ENCODE measurements at regions not wholly inside any gene's neighbourhood (a gene's known extent, or its start where the extent isn't known, plus 50 kb on each side); places are given as distances from the start of the nearest gene placed in this dataset.
"Not testable (repeated sequence)": the region's sequence is repeated elsewhere in the genome, so short reads cannot be mapped to it uniquely, and the experiment has no call there.

- TF ChIP-seq CTCF (IDR thresholded peaks at IDR 0.05): no peak
- Mint-ChIP-seq H3K4me3 (no peak overlapping the region), H3K4me1 (no peaks in the 10 kb centered on the region), H3K27ac (no peak overlapping the region), H3K9me3 (peaks cover 2% of the 10 kb centered on the region), H3K36me3 (ENCODE audit: low read depth) (no peaks in the 10 kb centered on the region), H3K27me3 (ENCODE audit: low read depth, poor library complexity) (no peaks in the 10 kb centered on the region)
- DNase-seq: no peak
Measured at GRCh38 chr5:108567429-108567828, 180.3 kb upstream of the FER start.

GRCh38 chr5:108564441-108564840 lies 182.5 kb upstream of the FBXL17 start:
- Mint-ChIP-seq H3K36me3 (ENCODE audit: low read depth) (no peaks in the 10 kb centered on the region), H3K27ac (no peak overlapping the region), H3K9me3 (no peaks in the 10 kb centered on the region), H3K4me1 (no peaks in the 10 kb centered on the region), H3K27me3 (ENCODE audit: low read depth, poor library complexity) (peaks cover 5% of the 10 kb centered on the region), H3K4me3 (no peak overlapping the region)
- no peak for TF ChIP-seq CTCF (IDR thresholded peaks at IDR 0.05)
- DNase-seq: no peak

- no peaks in the 10 kb centered on the region for H3K36me3 Mint-ChIP-seq (ENCODE audit: low read depth)
- no peaks in the 10 kb centered on the region for H3K9me3 Mint-ChIP-seq
- H3K27ac Mint-ChIP-seq: no peak overlapping the region
- H3K27me3 Mint-ChIP-seq (ENCODE audit: low read depth, poor library complexity): peaks cover 5% of the 10 kb centered on the region
- no peak for DNase-seq
- no peak for TF ChIP-seq CTCF (IDR thresholded peaks at IDR 0.05)
- H3K4me1 Mint-ChIP-seq: no peaks in the 10 kb centered on the region
- no peak overlapping the region for H3K4me3 Mint-ChIP-seq
Measured at GRCh38 chr5:108562205-108562454, 180.2 kb upstream of the FBXL17 start.

GRCh38 chr5:108561416-108562204 lies 179.7 kb upstream of the FBXL17 start:
- Mint-ChIP-seq H3K9me3 (no peaks in the 10 kb centered on the region), H3K4me1 (no peaks in the 10 kb centered on the region), H3K27me3 (ENCODE audit: low read depth, poor library complexity) (peaks cover 5% of the 10 kb centered on the region), H3K4me3 (no peak overlapping the region), H3K36me3 (ENCODE audit: low read depth) (no peaks in the 10 kb centered on the region), H3K27ac (no peak overlapping the region)
- no peak for DNase-seq
- no peak for TF ChIP-seq CTCF (IDR thresholded peaks at IDR 0.05)

GRCh38 chr5:108560581-108560980 lies 178.7 kb upstream of the FBXL17 start:
- Mint-ChIP-seq H3K4me1 (no peaks in the 10 kb centered on the region), H3K27ac (no peak overlapping the region), H3K9me3 (no peaks in the 10 kb centered on the region), H3K27me3 (ENCODE audit: low read depth, poor library complexity) (peaks cover 5% of the 10 kb centered on the region), H3K36me3 (ENCODE audit: low read depth) (no peaks in the 10 kb centered on the region), H3K4me3 (no peak overlapping the region)
- TF ChIP-seq CTCF (IDR thresholded peaks at IDR 0.05): no peak
- DNase-seq: no peak

- no peaks in the 10 kb centered on the region for H3K9me3 Mint-ChIP-seq
- no peak overlapping the region for H3K4me3 Mint-ChIP-seq
- H3K36me3 Mint-ChIP-seq (ENCODE audit: low read depth): no peaks in the 10 kb centered on the region
- no peak for DNase-seq
- H3K27me3 Mint-ChIP-seq (ENCODE audit: low read depth, poor library complexity): peaks cover 5% of the 10 kb centered on the region
- H3K4me1 Mint-ChIP-seq: no peaks in the 10 kb centered on the region
- no peak for TF ChIP-seq CTCF (IDR thresholded peaks at IDR 0.05)
- H3K27ac Mint-ChIP-seq: no peak overlapping the region
Measured at GRCh38 chr5:108560166-108560565, 178.3 kb upstream of the FBXL17 start.

- not testable (repeated sequence) for DNase-seq; H3K9me3 Mint-ChIP-seq; H3K27ac Mint-ChIP-seq; H3K27me3 Mint-ChIP-seq (ENCODE audit: low read depth, poor library complexity); H3K4me3 Mint-ChIP-seq; H3K36me3 Mint-ChIP-seq (ENCODE audit: low read depth); H3K4me1 Mint-ChIP-seq
Measured at GRCh38 chr5:108558840-108559239, 176.9 kb upstream of the FBXL17 start.

GRCh38 chr5:108558142-108558541 lies 176.2 kb upstream of the FBXL17 start:
- not testable (repeated sequence) for H3K27me3 Mint-ChIP-seq (ENCODE audit: low read depth, poor library complexity); DNase-seq; H3K27ac Mint-ChIP-seq; H3K4me3 Mint-ChIP-seq; H3K4me1 Mint-ChIP-seq; H3K9me3 Mint-ChIP-seq; H3K36me3 Mint-ChIP-seq (ENCODE audit: low read depth)
